ENCODE measurements at regions not wholly inside any gene's neighbourhood (a gene's known extent, or its start where the extent isn't known, plus 50 kb on each side); places are given as distances from the start of the nearest gene placed in this dataset.

GRCh38 chr20:11982289-11982954 lies 64.7 kb downstream of the BTBD3 start:
- POLR2A ChIA-PET, result no interaction called here
- in situ Hi-C loops (cut with MboI) (no loop called here), intact Hi-C loops (cut with micrococcal nuclease) (no loop called here)
- H3K27me3 ChIP-seq (ENCODE audit: control insufficient read depth in 2 of 2, insufficient read depth in 2 of 2, low read length in 2 of 2), result no peaks in the 10 kb centered on the region
- H3K4me1 ChIP-seq (replicated peaks in 1 of 2; ENCODE audit: control insufficient read depth in 2 of 2, insufficient read depth in 2 of 2, low read length in 2 of 2), result no peaks in the 10 kb centered on the region
- no TSS peak for BruUV-seq (replicated peaks)
- no peaks in the 10 kb centered on the region for H3K9me3 ChIP-seq (replicated peaks; ENCODE audit: control insufficient read depth, insufficient read depth, low read depth, low read length)
- 0% methylated on average over 4 of the region's 4 CpGs for WGBS (ENCODE audit: insufficient coverage, low coverage, missing lambda C conversion rate)
- ATAC-seq (no peak), DNase-seq (ENCODE audit: extremely low read depth in 1 of 4, low spot score in 3 of 4) (no peak), FAIRE-seq (no peak)
- H3K4me2 ChIP-seq (ENCODE audit: insufficient read depth, low read length), result no peak overlapping the region
- H3K4me3 ChIP-seq, result no peak overlapping the region
- CTCF ChIA-PET (ENCODE audit: low intra/inter-chr PET ratio), result no interaction called here
- H3K9me1 ChIP-seq (ENCODE audit: control insufficient read depth, insufficient read depth, low read length), result no peaks in the 10 kb centered on the region
- no peaks in the 10 kb centered on the region for H3K79me2 ChIP-seq (ENCODE audit: control insufficient read depth, insufficient read depth, low read length)
- no peaks in the 10 kb centered on the region for H4K20me1 ChIP-seq (replicated peaks; ENCODE audit: control insufficient read depth, insufficient read depth, low read length)
- no peak overlapping the region for H3K27ac ChIP-seq (ENCODE audit: extremely low read depth, low read depth, low read length)
- no peak overlapping the region for H3K9ac ChIP-seq (ENCODE audit: insufficient read depth in 1 of 2, low read depth in 2 of 2, low read length in 2 of 2)
- no peak overlapping the region for H2AFZ ChIP-seq (ENCODE audit: low read depth, low read length)
- H3K36me3 ChIP-seq (ENCODE audit: control insufficient read depth, insufficient read depth, low read length), result no peaks in the 10 kb centered on the region
- TF ChIP-seq HDAC1 (IDR thresholded peaks at IDR 0.05) (no peak), ZNF263 (CRISPR knock-in tag; IDR thresholded peaks at IDR 0.05; ENCODE audit: borderline replicate concordance) (no peak), THRA (IDR thresholded peaks at IDR 0.05) (no peak), BRF1 (IDR thresholded peaks at IDR 0.05; ENCODE audit: borderline replicate concordance, extremely low read depth, insufficient read length) (no peak), ZNF277 (CRISPR knock-in tag; IDR thresholded peaks at IDR 0.05; ENCODE audit: borderline replicate concordance) (no peak), NFRKB (IDR thresholded peaks at IDR 0.05; ENCODE audit: low read depth) (no peak), JUN (IDR thresholded peaks at IDR 0.05; ENCODE audit: borderline replicate concordance, low read depth, low read length) (no peak), JUN (CRISPR knock-in tag; IDR thresholded peaks at IDR 0.05; ENCODE audit: borderline replicate concordance) (no peak), PPARD (CRISPR knock-in tag; IDR thresholded peaks at IDR 0.05) (no peak), SNIP1 (IDR thresholded peaks at IDR 0.05; ENCODE audit: low read depth) (no peak), GATAD2B (IDR thresholded peaks at IDR 0.05; ENCODE audit: borderline replicate concordance) (no peak), RNF219 (CRISPR knock-in tag; IDR thresholded peaks at IDR 0.05) (no peak), FIP1L1 (IDR thresholded peaks at IDR 0.05; ENCODE audit: low read depth, low read length, poor library complexity, severe bottlenecking) (no peak), ZNF133 (CRISPR knock-in tag; IDR thresholded peaks at IDR 0.05) (no peak), PHF20 (IDR thresholded peaks at IDR 0.05; ENCODE audit: partially characterized antibody) (no peak), SIN3A (IDR thresholded peaks at IDR 0.05; ENCODE audit: borderline replicate concordance in 2 of 2, control insufficient read depth in 1 of 2, low read depth in 2 of 2, low read length in 2 of 2) (no peak), ARID3A (IDR thresholded peaks at IDR 0.05; ENCODE audit: borderline replicate concordance, low read depth, low read length) (no peak)
